MM.1S (cell line): ENCODE measurements at regions not wholly inside any gene's neighbourhood (a gene's known extent, or its start where the extent isn't known, plus 50 kb on each side); places are given as distances from the start of the nearest gene placed in this dataset.

Experiments
- DNase-seq: peaks from one replicate; pipeline ENCODE4 v3.0.0-alpha.2; 2015
- H2AFZ ChIP-seq: fragments of 300-600 bp; sonication (generic); 2 replicates; pipeline ENCODE4 v1.6.0; 2016; ENCODE audit warnings: antibody characterized with exemption, low read length
- H3F3A ChIP-seq: fragments of 300-600 bp; sonication (generic); 2 replicates; pipeline ENCODE4 v1.6.1; 2016; ENCODE audit warnings: mild to moderate bottlenecking, antibody characterized with exemption, low read length, moderate library complexity, mixed read lengths; ENCODE audit not compliant: insufficient read depth
- H3K27ac ChIP-seq: fragments of 300-600 bp; sonication (generic); 2 replicates; pipeline ENCODE4 v1.5.1; 2016; ENCODE audit warnings: mild to moderate bottlenecking, low read length
- H3K27me3 ChIP-seq: fragments of 300-600 bp; sonication (generic); replicated peaks from 2 replicates; pipeline ENCODE4 v1.6.0; 2016; ENCODE audit warnings: low read length; ENCODE audit not compliant: insufficient read depth
- H3K36me3 ChIP-seq: fragments of 300-600 bp; sonication (generic); replicated peaks from 2 replicates; pipeline ENCODE4 v1.6.1; 2016; ENCODE audit warnings: mild to moderate bottlenecking, low read length, mixed read lengths; ENCODE audit not compliant: insufficient read depth
- H3K4me1 ChIP-seq: fragments of 300-600 bp; sonication (generic); 2 replicates; pipeline ENCODE4 v1.6.1; 2016; ENCODE audit warnings: low read length, mixed read lengths
- H3K4me2 ChIP-seq: fragments of 300-600 bp; sonication (generic); 2 replicates; pipeline ENCODE4 v1.6.0; 2016; ENCODE audit warnings: low read depth, low read length
- H3K4me3 ChIP-seq: fragments of 300-600 bp; sonication (generic); 2 replicates; pipeline ENCODE4 v1.5.1; 2016; ENCODE audit warnings: low read length, mixed read lengths
- H3K79me2 ChIP-seq: fragments of 300-600 bp; sonication (generic); 2 replicates; pipeline ENCODE4 v1.6.1; 2016; ENCODE audit warnings: mixed run types, low read length, mixed read lengths
- H3K9ac ChIP-seq: fragments of 300-600 bp; sonication (generic); 2 replicates; pipeline ENCODE4 v1.6.1; 2016; ENCODE audit warnings: low read length, mixed read lengths
- H3K9me2 ChIP-seq: fragments of 300-600 bp; sonication (generic); replicated peaks from 2 replicates; pipeline ENCODE4 v1.6.1; 2016; ENCODE audit warnings: mild to moderate bottlenecking, low read length, mixed read lengths; ENCODE audit not compliant: insufficient read depth
- H3K9me3 ChIP-seq: fragments of 300-600 bp; sonication (generic); replicated peaks from 2 replicates; pipeline ENCODE4 v1.6.1; 2016; ENCODE audit warnings: mild to moderate bottlenecking, low read length, mixed read lengths; ENCODE audit not compliant: insufficient read depth
- H4K20me1 ChIP-seq: fragments of 300-600 bp; sonication (generic); 2 replicates; pipeline ENCODE4 v1.6.1; 2016; ENCODE audit warnings: mild to moderate bottlenecking, low read length, moderate library complexity, mixed read lengths; ENCODE audit not compliant: insufficient read depth
- EZH2 ChIP-seq: fragments of 300-600 bp; sonication (generic); optimal IDR thresholded peaks from 2 replicates; pipeline ENCODE3; 2017; ENCODE audit warnings: low read depth, mild to moderate bottlenecking, antibody characterized with exemption, low read length, mixed read lengths
- EZH2phosphoT487 ChIP-seq: fragments of 300-600 bp; sonication (generic); IDR thresholded peaks from 2 replicates; pipeline ENCODE4 v1.6.1; 2018; ENCODE audit warnings: antibody characterized with exemption, low read length
- TF ChIP-seq, protein P1 (sequence below): fragments of 300-600 bp; sonication (generic); IDR thresholded peaks from 2 replicates; pipeline ENCODE4 v1.5.1; 2016; ENCODE audit warnings: antibody characterized with exemption, low read length, mixed read lengths

DNA sequence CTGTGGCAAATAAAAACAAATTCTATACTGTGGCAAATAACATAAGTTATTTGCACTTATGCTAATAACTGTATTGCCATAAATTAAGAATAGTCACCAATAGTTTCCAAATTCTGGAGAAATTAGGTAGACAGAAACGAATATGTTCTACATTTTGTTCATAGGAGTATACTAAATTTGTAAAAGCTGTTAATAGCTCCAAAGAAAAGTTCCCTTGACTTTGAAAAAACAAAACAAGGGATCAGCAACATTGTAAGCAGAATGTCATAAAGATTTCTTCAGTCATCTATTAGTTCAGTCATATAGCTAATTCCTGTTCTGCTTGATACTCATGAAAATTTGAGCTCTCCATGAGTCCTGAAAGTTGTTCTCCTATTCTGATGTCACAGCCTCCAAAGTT, 1472.8 kb downstream of the C4orf33 start:
- no peak for TF ChIP-seq EZH2phosphoT487
- no peak for TF ChIP-seq EZH2
- TF ChIP-seq, protein P1, sequence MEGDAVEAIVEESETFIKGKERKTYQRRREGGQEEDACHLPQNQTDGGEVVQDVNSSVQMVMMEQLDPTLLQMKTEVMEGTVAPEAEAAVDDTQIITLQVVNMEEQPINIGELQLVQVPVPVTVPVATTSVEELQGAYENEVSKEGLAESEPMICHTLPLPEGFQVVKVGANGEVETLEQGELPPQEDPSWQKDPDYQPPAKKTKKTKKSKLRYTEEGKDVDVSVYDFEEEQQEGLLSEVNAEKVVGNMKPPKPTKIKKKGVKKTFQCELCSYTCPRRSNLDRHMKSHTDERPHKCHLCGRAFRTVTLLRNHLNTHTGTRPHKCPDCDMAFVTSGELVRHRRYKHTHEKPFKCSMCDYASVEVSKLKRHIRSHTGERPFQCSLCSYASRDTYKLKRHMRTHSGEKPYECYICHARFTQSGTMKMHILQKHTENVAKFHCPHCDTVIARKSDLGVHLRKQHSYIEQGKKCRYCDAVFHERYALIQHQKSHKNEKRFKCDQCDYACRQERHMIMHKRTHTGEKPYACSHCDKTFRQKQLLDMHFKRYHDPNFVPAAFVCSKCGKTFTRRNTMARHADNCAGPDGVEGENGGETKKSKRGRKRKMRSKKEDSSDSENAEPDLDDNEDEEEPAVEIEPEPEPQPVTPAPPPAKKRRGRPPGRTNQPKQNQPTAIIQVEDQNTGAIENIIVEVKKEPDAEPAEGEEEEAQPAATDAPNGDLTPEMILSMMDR = no peak
- H3K9ac ChIP-seq = no peak overlapping the region

DNA sequence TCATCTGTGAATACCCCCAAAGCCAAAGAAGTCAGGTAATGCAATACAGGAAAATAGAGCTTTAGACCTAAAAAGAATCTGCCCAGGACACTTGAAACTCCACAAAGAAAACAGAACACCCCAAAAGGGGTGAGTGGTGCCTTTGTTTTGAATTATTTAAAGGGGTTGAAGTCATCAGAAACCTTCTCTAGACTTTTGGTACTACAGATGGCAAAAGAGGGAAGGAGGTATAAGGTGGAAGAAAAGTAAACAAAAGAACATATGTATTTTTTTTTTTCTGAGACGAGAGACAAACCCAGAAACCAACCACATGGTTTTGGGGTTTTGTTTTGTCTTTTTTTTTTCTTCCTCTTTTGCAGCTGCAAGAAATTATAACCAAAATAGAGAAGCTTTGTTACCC, 1477.8 kb downstream of the C4orf33 start:
- no peaks in the 10 kb centered on the region for H3K27me3 ChIP-seq
- H3F3A ChIP-seq = peaks cover 25% of the 10 kb centered on the region
- no peaks in the 10 kb centered on the region for H3K79me2 ChIP-seq
- H3K9ac ChIP-seq = peak overlapping the region; percentile 46
- H4K20me1 ChIP-seq = no peaks in the 10 kb centered on the region
- no peaks in the 10 kb centered on the region for H3K36me3 ChIP-seq
- H3K4me1 ChIP-seq = peaks cover 31% of the 10 kb centered on the region
- H3K4me2 ChIP-seq = peak overlapping the region; percentile 64; the same call in 1 of the 2 replicates
- TF ChIP-seq EZH2 (no peak), EZH2phosphoT487 (no peak)
- TF ChIP-seq, protein P1 = no peak
- H2AFZ ChIP-seq = peak overlapping the region; percentile 54
- H3K9me3 ChIP-seq = no peaks in the 10 kb centered on the region
- peak; percentile 74 for DNase-seq
- no peaks in the 10 kb centered on the region for H3K9me2 ChIP-seq
- H3K27ac ChIP-seq = peak overlapping the region; percentile 96
- H3K4me3 ChIP-seq = peak overlapping the region; percentile 13; the same call in 1 of the 2 replicates

More for the DNA sequence above, 1472.8 kb downstream of the C4orf33 start:
- DNase-seq = no peak
- Histone ChIP-seq H4K20me1 (no peaks in the 10 kb centered on the region), H3K4me1 (peaks cover 13% of the 10 kb centered on the region), H3K4me2 (no peak overlapping the region), H3K36me3 (no peaks in the 10 kb centered on the region), H3F3A (peaks cover 19% of the 10 kb centered on the region), H3K27ac (no peak overlapping the region), H3K79me2 (no peaks in the 10 kb centered on the region), H3K9me3 (no peaks in the 10 kb centered on the region), H2AFZ (no peak overlapping the region), H3K9me2 (no peaks in the 10 kb centered on the region), H3K27me3 (no peaks in the 10 kb centered on the region), H3K4me3 (no peak overlapping the region)

DNA sequence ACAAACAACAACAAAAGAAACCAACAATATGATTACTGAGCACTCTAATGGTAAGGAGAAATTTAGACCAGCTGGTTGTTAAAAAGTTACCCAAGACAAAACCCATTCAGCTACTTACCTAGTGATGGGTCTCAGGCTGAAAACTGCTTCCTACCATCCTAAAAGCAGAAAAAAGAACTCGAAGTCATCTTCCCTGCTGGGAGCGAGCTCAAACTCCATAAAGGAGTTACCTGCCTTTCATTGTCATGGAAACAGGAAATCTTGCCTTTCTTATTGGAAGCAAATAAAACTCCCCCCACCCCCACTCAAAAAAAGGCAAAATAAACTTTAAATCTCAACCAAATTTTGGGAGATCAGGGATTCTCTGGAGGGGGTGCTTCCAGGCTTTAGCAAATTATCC, 1478.3 kb downstream of the C4orf33 start:
- Histone ChIP-seq H4K20me1 (no peaks in the 10 kb centered on the region), H3K4me3 (0 out of 2 replicates have a peak overlapping the region, but pooled peaks have one; percentile 13), H3K9me3 (no peaks in the 10 kb centered on the region), H3K36me3 (no peaks in the 10 kb centered on the region), H3K9ac (peak overlapping the region; percentile 46; the same call in 1 of the 2 replicates), H2AFZ (peak overlapping the region; percentile 54; the same call in 1 of the 2 replicates), H3K27ac (peak overlapping the region; percentile 96), H3K79me2 (no peaks in the 10 kb centered on the region), H3K4me2 (peak overlapping the region; percentile 64; the same call in 1 of the 2 replicates), H3K27me3 (no peaks in the 10 kb centered on the region), H3K9me2 (no peaks in the 10 kb centered on the region), H3F3A (peaks cover 25% of the 10 kb centered on the region), H3K4me1 (peaks cover 31% of the 10 kb centered on the region)
- TF ChIP-seq EZH2 (no peak), EZH2phosphoT487 (no peak)
- TF ChIP-seq, protein P1 = no peak
- no peak for DNase-seq
